Endothelial cell of umbilical vein (primary cell): ENCODE measurements at regions not wholly inside any gene's neighbourhood (a gene's known extent, or its start where the extent isn't known, plus 50 kb on each side); places are given as distances from the start of the nearest gene placed in this dataset.

Experiments used
- EZH2 ChIP-seq: IDR thresholded peaks from 2 replicates; pipeline ENCODE4 v1.6.1; 2012; ENCODE audit warnings: borderline replicate concordance, low read depth, mild to moderate bottlenecking, moderate library complexity, low read length, inconsistent platforms; ENCODE audit not compliant: severe bottlenecking
- FOS ChIP-seq: IDR thresholded peaks from 2 replicates; pipeline ENCODE4 v1.6.1; 2011; ENCODE audit warnings: mild to moderate bottlenecking, low read length, moderate library complexity, borderline replicate concordance; ENCODE audit not compliant: insufficient read depth
- JUN ChIP-seq: IDR thresholded peaks from 2 replicates; pipeline ENCODE4 v1.6.1; 2011; ENCODE audit warnings: borderline replicate concordance, low read depth; ENCODE audit not compliant: insufficient read length, insufficient read depth
- MYC ChIP-seq: IDR thresholded peaks from one replicate; pipeline ENCODE4 v1.6.1; 2011; ENCODE audit warnings: mild to moderate bottlenecking, low read depth, low read length
- POLR2A ChIP-seq: IDR thresholded peaks from 2 replicates; pipeline ENCODE4 v1.6.1; 2012; ENCODE audit warnings: low read depth, mild to moderate bottlenecking, control low read depth, low read length
- POLR2AphosphoS5 ChIP-seq: IDR thresholded peaks from 2 replicates; pipeline ENCODE4 v1.6.1; 2012; ENCODE audit warnings: low read depth, mild to moderate bottlenecking, control low read depth, low read length, moderate library complexity; ENCODE audit not compliant: insufficient read depth
- TF ChIP-seq, protein P1 (sequence below), 2 donors: IDR thresholded peaks; 1 replicate in 1 of 2; 2 replicates in 1 of 2; pipeline ENCODE4 v1.5.1; 2011; ENCODE audit warnings: low read length in 2 of 2, mild to moderate bottlenecking in 2 of 2, moderate library complexity in 2 of 2, control low read depth in 1 of 2, inconsistent platforms in 1 of 2, low read depth in 1 of 2; ENCODE audit not compliant: insufficient read depth in 1 of 2; ENCODE audit errors: extremely low read depth in 1 of 2
- TF ChIP-seq, protein P2 (sequence below): IDR thresholded peaks from 2 replicates; pipeline ENCODE4 v1.6.1; 2011; ENCODE audit not compliant: insufficient read depth, insufficient read length

DNA sequence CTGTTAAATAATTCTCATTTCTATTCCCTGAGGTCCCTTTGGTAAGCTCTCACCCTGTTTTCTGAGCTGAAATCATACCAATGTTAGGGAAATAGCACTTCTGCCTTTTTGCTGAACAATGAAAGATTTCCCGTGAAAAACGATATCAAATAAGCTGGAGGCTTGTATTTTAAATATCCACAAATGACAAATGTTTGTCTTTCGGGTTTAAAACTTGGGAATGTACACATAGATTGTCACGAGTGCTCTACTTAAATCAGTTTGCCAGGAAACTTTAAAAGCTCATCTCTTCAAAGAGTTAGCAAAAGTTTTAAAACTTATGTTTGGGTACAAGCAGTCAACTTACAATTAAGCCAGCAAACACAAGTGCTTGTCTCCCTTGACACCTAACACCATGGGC lies 393.5 kb upstream of the MON1B start:
- TF ChIP-seq, protein P1, sequence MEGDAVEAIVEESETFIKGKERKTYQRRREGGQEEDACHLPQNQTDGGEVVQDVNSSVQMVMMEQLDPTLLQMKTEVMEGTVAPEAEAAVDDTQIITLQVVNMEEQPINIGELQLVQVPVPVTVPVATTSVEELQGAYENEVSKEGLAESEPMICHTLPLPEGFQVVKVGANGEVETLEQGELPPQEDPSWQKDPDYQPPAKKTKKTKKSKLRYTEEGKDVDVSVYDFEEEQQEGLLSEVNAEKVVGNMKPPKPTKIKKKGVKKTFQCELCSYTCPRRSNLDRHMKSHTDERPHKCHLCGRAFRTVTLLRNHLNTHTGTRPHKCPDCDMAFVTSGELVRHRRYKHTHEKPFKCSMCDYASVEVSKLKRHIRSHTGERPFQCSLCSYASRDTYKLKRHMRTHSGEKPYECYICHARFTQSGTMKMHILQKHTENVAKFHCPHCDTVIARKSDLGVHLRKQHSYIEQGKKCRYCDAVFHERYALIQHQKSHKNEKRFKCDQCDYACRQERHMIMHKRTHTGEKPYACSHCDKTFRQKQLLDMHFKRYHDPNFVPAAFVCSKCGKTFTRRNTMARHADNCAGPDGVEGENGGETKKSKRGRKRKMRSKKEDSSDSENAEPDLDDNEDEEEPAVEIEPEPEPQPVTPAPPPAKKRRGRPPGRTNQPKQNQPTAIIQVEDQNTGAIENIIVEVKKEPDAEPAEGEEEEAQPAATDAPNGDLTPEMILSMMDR (IDR thresholded peaks at IDR 0.05; ENCODE audit: extremely low read depth in 1 of 2, insufficient read depth in 1 of 2, low read depth in 1 of 2, low read length in 2 of 2), result no peak
- TF ChIP-seq POLR2AphosphoS5 (no peak), FOS (no peak), POLR2A (no peak), JUN (no peak), EZH2 (no peak), MYC (no peak)
- TF ChIP-seq, protein P2, sequence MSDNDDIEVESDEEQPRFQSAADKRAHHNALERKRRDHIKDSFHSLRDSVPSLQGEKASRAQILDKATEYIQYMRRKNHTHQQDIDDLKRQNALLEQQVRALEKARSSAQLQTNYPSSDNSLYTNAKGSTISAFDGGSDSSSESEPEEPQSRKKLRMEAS, result no peak
